Breast epithelium (tissue), 4 donors: ENCODE measurements at regions not wholly inside any gene's neighbourhood (a gene's known extent, or its start where the extent isn't known, plus 50 kb on each side); places are given as distances from the start of the nearest gene placed in this dataset.
"Not testable (repeated sequence)": the region's sequence is repeated elsewhere in the genome, so short reads cannot be mapped to it uniquely, and the experiment has no call there.

ENCODE experiments used
- DNase-seq, 2 donors: peaks; one replicate each; pipeline ENCODE4 v3.0.0-alpha.2; 2019; ENCODE audit warnings: low spot score in 2 of 2
- H3K27ac ChIP-seq, 2 donors: fragments of 200-600 bp; sonication (generic) in 1 of 2; one replicate each; pipeline ENCODE4 v1.5.1; 2016 to 2019; ENCODE audit warnings: mild to moderate bottlenecking in 1 of 2
- H3K27me3 ChIP-seq, 2 donors: fragments of 200-600 bp; sonication (generic) in 1 of 2; one replicate each; pipeline versions ENCODE4 v1.5.1 to v1.6.0; 2017 to 2019; ENCODE audit warnings: control low read depth in 1 of 2, mild to moderate bottlenecking in 1 of 2
- H3K36me3 ChIP-seq: fragments of 200-600 bp; one replicate; pipeline ENCODE4 v1.5.1; 2019
- H3K4me1 ChIP-seq, 2 donors: fragments of 200-600 bp; sonication (generic); one replicate each; pipeline ENCODE4 v1.5.1; 2016 to 2019; ENCODE audit warnings: control low read depth in 1 of 2
- H3K4me3 ChIP-seq, 3 donors: fragments of 200-600 bp; sonication (generic); 1 replicate in 2 of 3; 2 replicates in 1 of 3; pipeline ENCODE4 v1.5.1; 2016 to 2019; ENCODE audit warnings: mild to moderate bottlenecking in 3 of 3, moderate library complexity in 2 of 3
- H3K9me3 ChIP-seq, 2 donors: fragments of 200-600 bp; sonication (generic) in 1 of 2; one replicate each; pipeline ENCODE4 v1.5.1; 2016 to 2019; ENCODE audit warnings: control low read depth in 1 of 2
- CTCF ChIP-seq, 3 donors: fragments of 450-650 bp; IDR thresholded peaks; one replicate each; pipeline ENCODE4 v1.5.1; 2016 to 2017; ENCODE audit warnings: antibody characterized with exemption in 3 of 3, mild to moderate bottlenecking in 3 of 3, moderate library complexity in 3 of 3
- POLR2A ChIP-seq: fragments of 450-650 bp; IDR thresholded peaks from one replicate; pipeline ENCODE4 v1.6.1; 2016; ENCODE audit warnings: antibody characterized with exemption, mild to moderate bottlenecking, moderate library complexity
- POLR2AphosphoS5 ChIP-seq, 3 donors: sonication (generic); formaldehyde crosslinking; IDR thresholded peaks; one replicate each; pipeline ENCODE4 v1.6.1; 2017; ENCODE audit warnings: antibody characterized with exemption in 3 of 3
- intact Hi-C: fragments of 100-400 bp; cut with DNase I; formaldehyde crosslinking; loops from one replicate; pipeline ENCODE4 v1.15.1; 2023; ENCODE audit warnings: low total_unique reads

GRCh38 chr13:81012031-81012430 is 671.1 kb upstream of the SPRY2 start:
- Histone ChIP-seq H3K27me3 (no peaks in the 10 kb centered on the region), H3K4me1 (no peaks in the 10 kb centered on the region), H3K4me3 (no peak overlapping the region), H3K27ac (no peak overlapping the region), H3K36me3 (no peaks in the 10 kb centered on the region), H3K9me3 (peaks cover 0 to 4% of the 10 kb centered on the region in 2 donors)
- TF ChIP-seq CTCF (IDR thresholded peaks at IDR 0.05): no peak
- TF ChIP-seq POLR2AphosphoS5 (IDR thresholded peaks at IDR 0.05): no peak
- TF ChIP-seq POLR2A: no peak
- intact Hi-C loops: no loop called here
- no peak for DNase-seq

- Histone ChIP-seq H3K27ac (no peak overlapping the region), H3K27me3 (no peaks in the 10 kb centered on the region), H3K4me1 (no peaks in the 10 kb centered on the region), H3K9me3 (peaks cover 7 to 15% of the 10 kb centered on the region in 2 donors), H3K4me3 (no peak overlapping the region), H3K36me3 (no peaks in the 10 kb centered on the region)
- intact Hi-C loops: no loop called here
- no peak for DNase-seq
- TF ChIP-seq POLR2AphosphoS5 (IDR thresholded peaks at IDR 0.05): no peak
- no peak for TF ChIP-seq CTCF (IDR thresholded peaks at IDR 0.05)
These were observed 661.0 kb upstream of the SPRY2 start for GRCh38 chr13:81001828-81002385.

- H3K9me3 ChIP-seq: peaks cover 7 to 15% of the 10 kb centered on the region in 2 donors
- H3K4me3 ChIP-seq, H3K36me3 ChIP-seq, intact Hi-C loops, H3K27ac ChIP-seq, DNase-seq, H3K27me3 ChIP-seq, H3K4me1 ChIP-seq: not testable (repeated sequence)
These were observed 657.7 kb upstream of the SPRY2 start for GRCh38 chr13:80998603-80999002.

GRCh38 chr13:80989747-80990146 is 648.8 kb upstream of the SPRY2 start:
- Histone ChIP-seq H3K27me3 (no peaks in the 10 kb centered on the region), H3K4me1 (no peaks in the 10 kb centered on the region), H3K9me3 (peaks cover 0 to 17% of the 10 kb centered on the region in 2 donors), H3K27ac (no peak overlapping the region), H3K36me3 (no peaks in the 10 kb centered on the region), H3K4me3 (no peak overlapping the region)
- no peak for TF ChIP-seq POLR2AphosphoS5 (IDR thresholded peaks at IDR 0.05)
- no peak for TF ChIP-seq POLR2A
- no peak for TF ChIP-seq CTCF (IDR thresholded peaks at IDR 0.05)
- intact Hi-C loops: no loop called here
- no peak for DNase-seq

- H3K4me1 ChIP-seq: no peaks in the 10 kb centered on the region
- intact Hi-C loops: no loop called here
- H3K36me3 ChIP-seq: no peaks in the 10 kb centered on the region
- DNase-seq: no peak
- no peaks in the 10 kb centered on the region for H3K27me3 ChIP-seq
- no peak overlapping the region for H3K27ac ChIP-seq
- H3K4me3 ChIP-seq: no peak overlapping the region
- no peak for TF ChIP-seq POLR2A
- no peak for TF ChIP-seq POLR2AphosphoS5 (IDR thresholded peaks at IDR 0.05)
- no peak for TF ChIP-seq CTCF (IDR thresholded peaks at IDR 0.05)
- H3K9me3 ChIP-seq: peaks cover 0 to 17% of the 10 kb centered on the region in 2 donors
These were observed 648.3 kb upstream of the SPRY2 start for GRCh38 chr13:80989241-80989640.
